ENCODE measurements at regions not wholly inside any gene's neighbourhood (a gene's known extent, or its start where the extent isn't known, plus 50 kb on each side); places are given as distances from the start of the nearest gene placed in this dataset.
A peak's percentile ranks its signal among the peaks of the same experiment; 100 is the strongest.
"Not testable (repeated sequence)": the region's sequence is repeated elsewhere in the genome, so short reads cannot be mapped to it uniquely, and the experiment has no call there.

DNA sequence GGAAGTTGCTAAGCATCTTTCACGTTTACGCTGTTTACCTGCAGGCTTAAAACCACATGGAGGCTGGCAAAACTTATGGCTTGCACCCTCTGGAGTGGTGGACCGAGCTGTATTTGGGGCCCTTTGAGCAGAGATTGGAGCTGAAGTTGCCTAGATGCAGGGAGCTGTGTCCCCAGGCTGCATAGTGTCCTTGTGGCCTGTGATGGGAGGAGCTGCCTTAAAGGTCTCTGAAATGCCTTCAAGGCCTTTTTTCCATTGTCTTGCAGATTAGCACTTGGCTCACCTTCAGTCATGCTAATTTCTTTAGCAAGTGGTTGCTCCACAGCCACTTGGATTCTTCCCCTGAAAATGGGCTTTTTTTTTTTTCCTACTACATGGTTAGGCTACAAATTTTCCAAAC is 81.5 kb upstream of the CHD1 start:
- no peak overlapping the region for H3K4me3 ChIP-seq (ENCODE audit: low read depth, low read length)
- no peak for DNase-seq (ENCODE audit: low read depth)
- TF ChIP-seq, protein P1, sequence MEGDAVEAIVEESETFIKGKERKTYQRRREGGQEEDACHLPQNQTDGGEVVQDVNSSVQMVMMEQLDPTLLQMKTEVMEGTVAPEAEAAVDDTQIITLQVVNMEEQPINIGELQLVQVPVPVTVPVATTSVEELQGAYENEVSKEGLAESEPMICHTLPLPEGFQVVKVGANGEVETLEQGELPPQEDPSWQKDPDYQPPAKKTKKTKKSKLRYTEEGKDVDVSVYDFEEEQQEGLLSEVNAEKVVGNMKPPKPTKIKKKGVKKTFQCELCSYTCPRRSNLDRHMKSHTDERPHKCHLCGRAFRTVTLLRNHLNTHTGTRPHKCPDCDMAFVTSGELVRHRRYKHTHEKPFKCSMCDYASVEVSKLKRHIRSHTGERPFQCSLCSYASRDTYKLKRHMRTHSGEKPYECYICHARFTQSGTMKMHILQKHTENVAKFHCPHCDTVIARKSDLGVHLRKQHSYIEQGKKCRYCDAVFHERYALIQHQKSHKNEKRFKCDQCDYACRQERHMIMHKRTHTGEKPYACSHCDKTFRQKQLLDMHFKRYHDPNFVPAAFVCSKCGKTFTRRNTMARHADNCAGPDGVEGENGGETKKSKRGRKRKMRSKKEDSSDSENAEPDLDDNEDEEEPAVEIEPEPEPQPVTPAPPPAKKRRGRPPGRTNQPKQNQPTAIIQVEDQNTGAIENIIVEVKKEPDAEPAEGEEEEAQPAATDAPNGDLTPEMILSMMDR (IDR thresholded peaks at IDR 0.05; ENCODE audit: insufficient read depth, low read depth, low read length, missing control alignments) = no peak

DNA sequence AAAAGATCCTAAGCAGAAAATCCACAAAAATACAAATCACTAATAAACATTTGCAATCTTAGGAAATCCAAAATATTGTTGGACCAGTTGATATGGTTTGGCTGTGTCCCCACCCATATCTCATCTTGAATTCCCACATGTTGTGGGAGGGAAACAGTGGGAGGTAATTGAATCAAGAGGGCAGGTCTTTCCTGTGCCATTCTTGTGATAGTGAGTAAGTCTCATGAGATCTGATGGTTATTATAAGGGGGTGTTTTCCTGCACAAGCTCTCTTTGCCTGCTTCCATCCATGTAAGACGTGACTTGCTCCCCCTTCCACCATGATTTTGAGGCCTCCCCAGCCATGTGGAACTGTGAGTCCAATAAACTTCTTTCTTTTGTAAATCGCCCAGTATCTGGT is 79.2 kb upstream of the CHD1 start:
- H3K4me3 ChIP-seq (ENCODE audit: low read depth, low read length) = not testable (repeated sequence)

DNA sequence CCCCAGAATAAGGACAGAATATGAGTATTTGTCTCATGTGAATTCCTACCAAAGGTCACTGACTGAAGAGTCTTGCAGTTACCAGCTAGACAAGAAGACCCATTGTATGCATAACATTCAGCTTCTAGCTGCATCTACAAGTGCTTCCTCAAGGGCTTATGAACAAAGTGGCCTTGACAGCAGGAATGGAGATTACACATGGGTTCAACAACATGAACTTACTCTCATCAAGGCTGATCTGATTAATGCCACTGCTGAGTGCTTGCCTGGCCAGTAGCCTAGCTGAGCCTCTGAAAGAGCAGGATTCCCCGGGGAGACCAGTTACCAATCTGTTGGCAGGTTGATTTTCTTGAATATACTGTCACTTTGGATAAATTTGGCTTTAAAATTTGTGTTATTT is 76.7 kb upstream of the CHD1 start:
- H3K4me3 ChIP-seq (ENCODE audit: low read depth, low read length) = no peak overlapping the region
- no peak for DNase-seq (ENCODE audit: low read depth)
- TF ChIP-seq, protein P1 (IDR thresholded peaks at IDR 0.05; ENCODE audit: insufficient read depth, low read depth, low read length, missing control alignments) = no peak

More for the DNA sequence above, 79.2 kb upstream of the CHD1 start:
- DNase-seq (ENCODE audit: low read depth) = not testable (repeated sequence)

DNA sequence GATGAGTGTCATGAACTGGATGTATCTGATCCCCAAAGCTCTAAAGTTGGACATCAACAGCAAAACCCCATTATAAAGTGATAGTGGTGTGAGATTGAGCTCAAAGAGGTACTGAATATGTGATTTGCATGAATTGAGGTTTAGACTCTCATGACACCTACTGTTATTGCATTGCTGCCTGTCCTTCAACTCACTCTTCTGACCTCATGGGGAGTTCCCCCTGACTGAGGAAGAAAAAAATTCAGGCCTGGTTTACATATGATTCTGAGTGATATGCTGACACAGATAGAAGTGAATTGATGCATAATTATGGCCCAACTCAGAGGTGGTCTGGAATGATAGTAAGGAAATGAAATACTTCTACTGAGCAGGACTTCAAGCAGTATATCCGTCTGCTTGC is 76.2 kb upstream of the CHD1 start:
- H3K4me3 ChIP-seq (ENCODE audit: low read depth, low read length) = no peak overlapping the region
- TF ChIP-seq, protein P1 (IDR thresholded peaks at IDR 0.05; ENCODE audit: insufficient read depth, low read depth, low read length, missing control alignments) = no peak
- DNase-seq (ENCODE audit: low read depth) = peak; percentile 81

DNA sequence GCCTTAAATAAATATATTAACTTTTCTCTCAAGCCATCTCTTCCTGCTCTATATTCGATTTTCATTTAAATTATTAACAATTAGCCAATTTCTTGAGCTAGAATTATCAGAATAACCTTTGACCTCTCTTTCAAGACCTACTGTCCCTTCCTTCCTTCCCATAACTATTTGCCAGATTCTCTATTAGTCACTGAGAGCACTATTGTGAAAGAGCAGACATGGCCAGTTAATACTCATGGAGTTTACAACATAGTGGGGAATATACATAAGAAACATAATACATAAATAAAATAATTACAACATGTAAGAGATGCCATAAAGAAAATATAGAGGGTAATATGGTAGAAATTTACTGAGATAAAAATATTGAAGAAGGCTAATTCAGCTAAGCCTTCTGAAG is 72.1 kb upstream of the CHD1 start:
- no peak overlapping the region for H3K4me3 ChIP-seq (ENCODE audit: low read depth, low read length)
- no peak for DNase-seq (ENCODE audit: low read depth)
- TF ChIP-seq, protein P1 (IDR thresholded peaks at IDR 0.05; ENCODE audit: insufficient read depth, low read depth, low read length, missing control alignments) = no peak

DNA sequence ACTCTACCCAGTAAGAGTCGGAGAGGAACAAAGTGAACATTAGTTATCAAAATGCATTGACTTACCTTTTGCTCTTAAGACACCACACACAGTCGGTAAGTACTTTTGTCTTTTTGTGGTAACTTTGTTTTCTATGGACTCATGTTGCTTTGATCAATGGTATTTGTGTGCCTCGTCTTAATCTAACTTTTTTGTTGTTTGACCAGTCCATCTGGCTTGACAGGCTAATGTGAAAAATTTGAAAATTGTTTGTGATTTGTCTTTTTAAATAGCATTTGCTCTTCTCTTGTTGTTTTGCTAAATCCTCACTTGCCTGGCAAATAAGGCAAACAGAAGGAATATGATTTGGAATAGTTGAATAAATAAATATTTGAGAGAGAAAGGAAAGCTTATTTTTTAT is 71.4 kb upstream of the CHD1 start:
- TF ChIP-seq, protein P1 (IDR thresholded peaks at IDR 0.05; ENCODE audit: insufficient read depth, low read depth, low read length, missing control alignments) = no peak
- H3K4me3 ChIP-seq (ENCODE audit: low read depth, low read length) = no peak overlapping the region
- DNase-seq (ENCODE audit: low read depth) = no peak

DNA sequence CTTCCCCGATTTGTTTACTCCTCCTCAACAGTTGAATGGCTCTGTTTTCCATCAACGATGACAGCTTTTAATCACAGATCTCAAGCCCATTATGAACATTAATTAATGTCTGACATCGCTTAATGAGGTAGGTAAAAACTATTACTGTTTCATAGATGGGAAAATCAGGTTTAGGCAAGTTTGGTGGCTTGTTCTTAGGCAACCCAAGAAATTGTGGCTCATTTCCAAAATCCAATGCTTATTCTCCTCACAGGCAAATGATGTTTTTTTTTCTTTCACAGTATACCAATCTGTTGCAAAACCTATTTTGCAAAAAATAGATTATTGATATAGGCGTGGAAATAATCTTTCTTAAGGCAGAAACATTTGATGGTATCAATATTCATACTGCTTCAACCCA is 70.8 kb upstream of the CHD1 start:
- TF ChIP-seq, protein P1 (IDR thresholded peaks at IDR 0.05; ENCODE audit: insufficient read depth, low read depth, low read length, missing control alignments) = no peak
- no peak overlapping the region for H3K4me3 ChIP-seq (ENCODE audit: low read depth, low read length)
- DNase-seq (ENCODE audit: low read depth) = no peak
